ENCODE measurements at regions not wholly inside any gene's neighbourhood (a gene's known extent, or its start where the extent isn't known, plus 50 kb on each side); places are given as distances from the start of the nearest gene placed in this dataset.

- TF ChIP-seq JUNB (IDR thresholded peaks at IDR 0.05), result no peak
- TF ChIP-seq CTCF (IDR thresholded peaks at IDR 0.05), result no peak
Observed at GRCh38 chr5:73367650-73368049, 80.9 kb downstream of the FOXD1 start.

All from A549 (cell line).